NCI-H345 treated with DMSO at 0.1 percent for 48 hours (cell line): ENCODE measurements at regions not wholly inside any gene's neighbourhood (a gene's known extent, or its start where the extent isn't known, plus 50 kb on each side); places are given as distances from the start of the nearest gene placed in this dataset.
A peak's percentile ranks its signal among the peaks of the same experiment; 100 is the strongest.
"Not testable (repeated sequence)": the region's sequence is repeated elsewhere in the genome, so short reads cannot be mapped to it uniquely, and the experiment has no call there.

Experiments
- DNase-seq: peaks from one replicate; lab custom pipeline; 2025; ENCODE audit not compliant: unreplicated experiment; lab: John Stamatoyannopoulos, UW

- no peak for DNase-seq
Observed at GRCh38 chr5:135158982-135159381, 125.0 kb upstream of the PITX1 start.

GRCh38 chr5:135158314-135158697 lies 124.3 kb upstream of the PITX1 start:
- no peak for DNase-seq

GRCh38 chr5:135157421-135158313 lies 123.6 kb upstream of the PITX1 start:
- DNase-seq, result no peak

- DNase-seq, result no peak
Observed at GRCh38 chr5:135156715-135157404, 122.8 kb upstream of the PITX1 start.

- DNase-seq, result no peak
Observed at GRCh38 chr5:135156337-135156714, 122.3 kb upstream of the PITX1 start.

- peak; percentile 6 for DNase-seq
Observed at GRCh38 chr5:135155616-135156214, 121.7 kb upstream of the PITX1 start.

GRCh38 chr5:135154961-135155360 lies 120.9 kb upstream of the PITX1 start:
- DNase-seq, result no peak

- DNase-seq, result no peak
Observed at GRCh38 chr5:135154197-135154596, 120.2 kb upstream of the PITX1 start.

- DNase-seq, result no peak
Observed at GRCh38 chr5:135153661-135154060, 119.6 kb upstream of the PITX1 start.

GRCh38 chr5:135153259-135153658 lies 119.2 kb upstream of the PITX1 start:
- no peak for DNase-seq

GRCh38 chr5:135151660-135152059 lies 117.6 kb upstream of the PITX1 start:
- DNase-seq, result not testable (repeated sequence)

GRCh38 chr5:135151256-135151655 lies 117.2 kb upstream of the PITX1 start:
- DNase-seq, result no peak

- no peak for DNase-seq
Observed at GRCh38 chr5:135150767-135151166, 116.7 kb upstream of the PITX1 start.

- DNase-seq, result no peak
Observed at GRCh38 chr5:135149956-135150723, 116.1 kb upstream of the PITX1 start.

GRCh38 chr5:135149229-135149955 lies 115.4 kb upstream of the PITX1 start:
- DNase-seq, result no peak

- DNase-seq, result no peak
Observed at GRCh38 chr5:135147294-135148090, 113.5 kb upstream of the PITX1 start.

GRCh38 chr5:135145985-135146384 lies 112.0 kb upstream of the PITX1 start:
- DNase-seq, result no peak

GRCh38 chr5:135143682-135144081 lies 109.7 kb upstream of the PITX1 start:
- not testable (repeated sequence) for DNase-seq
